HCT116 (cell line): ENCODE measurements at regions not wholly inside any gene's neighbourhood (a gene's known extent, or its start where the extent isn't known, plus 50 kb on each side); places are given as distances from the start of the nearest gene placed in this dataset.

Source experiments
- ATAC-seq: fragments of 200-7000 bp; cut with Tn5 transposase; 2 replicates; pipeline ENCODE4 v1.9.1; 2020; ENCODE audit warnings: mild to moderate bottlenecking, moderate library complexity
- BruUV-seq: library from RNA; stranded (reverse); fragments of 400-500 nt; replicated peaks from 2 replicates; lab custom pipeline; 2021; lab: Mats Ljungman, UMichigan
- CTCF ChIA-PET: fragments of 300-600 bp; sonication (Branson Sonifier 250); formaldehyde crosslinking; loops from one replicate; lab custom pipeline; 2021; ENCODE audit warnings: antibody characterized with exemption; lab: Charles Lee
- POLR2A ChIA-PET: fragments of 300-600, 350-600 bp; sonication (Branson Sonifier 250); formaldehyde crosslinking; loops from one replicate; lab custom pipeline; 2021; ENCODE audit warnings: antibody characterized with exemption; lab: Charles Lee
- RAD21 ChIA-PET, 2 experiments: fragments of 300-600 bp; sonication (Branson Sonifier 250); formaldehyde crosslinking; loops; one replicate each; lab custom pipeline; 2023; ENCODE audit warnings: low total read pairs in 2 of 2; ENCODE audit not compliant: uncharacterized antibody in 2 of 2, unreplicated experiment in 2 of 2, low non-redundant PET in 1 of 2; lab: Charles Lee
- DNase-seq: peaks from one replicate; pipeline ENCODE4 v3.0.0-alpha.2; 2010; ENCODE audit warnings: low read depth, low spot score
- H2AFZ ChIP-seq: fragments of 200-600 bp; shearing (Covaris generic), sonication (generic); 2 replicates; pipeline ENCODE4 v1.6.1; 2017; ENCODE audit warnings: low read depth, mixed run types, mixed read lengths, antibody characterized with exemption, low read length; ENCODE audit not compliant: poor library complexity, severe bottlenecking
- H3K27ac ChIP-seq: 2 replicates; pipeline ENCODE4 v1.5.1; 2012; ENCODE audit warnings: low read depth, low read length
- H3K27me3 ChIP-seq: fragments of 200-600 bp; sonication (generic); 2 replicates; pipeline ENCODE4 v1.6.1; 2016; ENCODE audit warnings: mixed run types, low read length, mixed read lengths; ENCODE audit not compliant: insufficient read depth
- H3K36me3 ChIP-seq, 2 experiments: fragments of 200-500 bp in 1 of 2; fragments of 200-600 bp in 1 of 2; sonication (Bioruptor generic) in 1 of 2; sonication (generic) in 1 of 2; 2 replicates each; pipeline versions ENCODE4 v1.5.1 to v1.6.1; 2014 to 2016; ENCODE audit warnings: low read length in 2 of 2, inconsistent platforms in 1 of 2, mixed read lengths in 1 of 2, mixed run types in 1 of 2; ENCODE audit not compliant: insufficient read depth in 2 of 2, control insufficient read depth in 1 of 2
- H3K4me1 ChIP-seq, 2 experiments: fragments of 200-600 bp in 1 of 2; sonication (generic) in 1 of 2; 2 replicates each; pipeline versions ENCODE4 v1.5.1 to v1.6.1; 2012 to 2017; ENCODE audit warnings: low read length in 2 of 2, inconsistent platforms in 1 of 2, mild to moderate bottlenecking in 1 of 2, mixed read lengths in 1 of 2, mixed run types in 1 of 2, moderate library complexity in 1 of 2; ENCODE audit not compliant: insufficient read depth in 2 of 2, control insufficient read depth in 1 of 2
- H3K4me2 ChIP-seq: fragments of 200-600 bp; sonication (generic); 2 replicates; pipeline ENCODE4 v1.6.1; 2017; ENCODE audit warnings: mixed run types, low read length, mixed read lengths
- H3K4me3 ChIP-seq, 2 experiments: fragments of 200-600 bp in 1 of 2; sonication (generic) in 1 of 2; replicated peaks in 1 of 2; 2 replicates each; pipeline ENCODE4 v1.5.1; 2011 to 2016; ENCODE audit warnings: low read length in 2 of 2, control low read depth in 1 of 2, low read depth in 1 of 2, mild to moderate bottlenecking in 1 of 2, mixed read lengths in 1 of 2, mixed run types in 1 of 2
- H3K79me2 ChIP-seq: fragments of 200-600 bp; sonication (generic); 2 replicates; pipeline ENCODE4 v1.6.1; 2017; ENCODE audit warnings: mild to moderate bottlenecking, mixed run types, low read length, moderate library complexity, mixed read lengths; ENCODE audit not compliant: insufficient read depth
- H3K9ac ChIP-seq: fragments of 200-600 bp; sonication (generic); 2 replicates; pipeline ENCODE4 v1.6.1; 2016; ENCODE audit warnings: low read length, mixed read lengths
- H3K9me2 ChIP-seq: fragments of 200-600 bp; sonication (generic), shearing (Covaris generic); 2 replicates; pipeline ENCODE4 v1.6.1; 2017; ENCODE audit warnings: mixed run types, mild to moderate bottlenecking, moderate library complexity; ENCODE audit not compliant: insufficient read depth
- H3K9me3 ChIP-seq, 2 experiments: fragments of 200-500 bp in 1 of 2; fragments of 200-600 bp in 1 of 2; sonication (Bioruptor generic) in 1 of 2; sonication (generic) in 1 of 2; 2 replicates each; pipeline ENCODE4 v1.6.1; 2014 to 2017; ENCODE audit warnings: low read length in 2 of 2, mixed read lengths in 2 of 2, inconsistent platforms in 1 of 2, low read depth in 1 of 2, mild to moderate bottlenecking in 1 of 2, mixed run types in 1 of 2, moderate library complexity in 1 of 2; ENCODE audit not compliant: control insufficient read depth in 1 of 2, insufficient read depth in 1 of 2
- H4K20me1 ChIP-seq: fragments of 200-600 bp; sonication (generic), shearing (Covaris generic); 2 replicates; pipeline ENCODE4 v1.6.1; 2017; ENCODE audit warnings: mixed run types, mild to moderate bottlenecking, moderate library complexity; ENCODE audit not compliant: insufficient read depth
- ATF3 ChIP-seq: IDR thresholded peaks from 2 replicates; pipeline ENCODE4 v1.6.1; 2012
- CBX3 ChIP-seq: IDR thresholded peaks from 2 replicates; pipeline ENCODE4 v1.6.1; 2012; ENCODE audit warnings: low read depth
- CEBPB ChIP-seq: IDR thresholded peaks from 2 replicates; pipeline ENCODE4 v1.6.1; 2012; ENCODE audit warnings: low read depth
- CTCF ChIP-seq, 3 experiments: fragments of 200-600 bp in 1 of 3; sonication (generic) in 1 of 3; IDR thresholded peaks in 2 of 3; conservative IDR thresholded peaks in 1 of 3; 2 replicates each; pipeline ENCODE4 v1.5.1; 2012 to 2017; ENCODE audit warnings: low read depth in 2 of 3, low read length in 2 of 3, antibody characterized with exemption in 1 of 3, borderline replicate concordance in 1 of 3, control low read depth in 1 of 3, mild to moderate bottlenecking in 1 of 3, mixed read lengths in 1 of 3, mixed run types in 1 of 3, moderate library complexity in 1 of 3; ENCODE audit not compliant: insufficient read depth in 1 of 3
- ELF1 ChIP-seq: IDR thresholded peaks from 2 replicates; pipeline ENCODE4 v1.6.1; 2012; ENCODE audit warnings: low read depth, borderline replicate concordance
- EZH2 ChIP-seq: fragments of 200-600 bp; sonication (generic); IDR thresholded peaks from 2 replicates; pipeline ENCODE4 v1.6.1; 2017; ENCODE audit warnings: antibody characterized with exemption, mixed run types
- JUND ChIP-seq: IDR thresholded peaks from 2 replicates; pipeline ENCODE4 v1.6.1; 2012
- MAX ChIP-seq: IDR thresholded peaks from 2 replicates; pipeline ENCODE4 v1.6.1; 2012
- POLR2A ChIP-seq: IDR thresholded peaks from 2 replicates; pipeline ENCODE4 v1.7.0; 2011; ENCODE audit warnings: borderline replicate concordance; ENCODE audit not compliant: insufficient read depth, insufficient read length; ENCODE audit errors: extremely low read depth
- POLR2AphosphoS5 ChIP-seq: IDR thresholded peaks from 2 replicates; pipeline ENCODE4 v1.6.1; 2011; ENCODE audit warnings: mild to moderate bottlenecking, low read depth, low read length, moderate library complexity
- SIN3A ChIP-seq: IDR thresholded peaks from 2 replicates; pipeline ENCODE4 v1.6.1; 2012; ENCODE audit warnings: low read depth
- SP1 ChIP-seq: IDR thresholded peaks from 2 replicates; pipeline ENCODE4 v1.6.1; 2012; ENCODE audit warnings: low read depth
- TCF7L2 ChIP-seq: IDR thresholded peaks from 2 replicates; pipeline ENCODE4 v1.7.0; 2011; ENCODE audit warnings: borderline replicate concordance, inconsistent platforms; ENCODE audit not compliant: insufficient read depth, insufficient read length; ENCODE audit errors: extremely low read depth
- ZBTB33 ChIP-seq: IDR thresholded peaks from 2 replicates; pipeline ENCODE4 v1.6.1; 2011; ENCODE audit warnings: mild to moderate bottlenecking, low read length, moderate library complexity; ENCODE audit not compliant: insufficient replicate concordance; ENCODE audit errors: extremely low read depth
- intact Hi-C: fragments of 100-400 bp; cut with micrococcal nuclease; formaldehyde crosslinking; loops from 2 replicates; pipeline ENCODE4 v1.10.0; 2022

GRCh38 chr21:27077501-27077900, 110.6 kb upstream of the ADAMTS5 start:
- no peaks in the 10 kb centered on the region for H3K27me3 ChIP-seq
- BruUV-seq: no TSS peak
- ChIA-PET CTCF (no interaction called here), RAD21 (no interaction called here), POLR2A (no interaction called here)
- H3K79me2 ChIP-seq: no peaks in the 10 kb centered on the region
- H3K4me3 ChIP-seq: no peak overlapping the region
- H3K9me2 ChIP-seq: no peaks in the 10 kb centered on the region
- H3K9me3 ChIP-seq: peaks cover 12 to 25% of the 10 kb centered on the region in 2 experiments; a peak in 3 of 4 replicates
- H2AFZ ChIP-seq: no peak overlapping the region
- H4K20me1 ChIP-seq: no peaks in the 10 kb centered on the region
- no peak overlapping the region for H3K4me2 ChIP-seq
- no peak overlapping the region for H3K27ac ChIP-seq
- no peaks in the 10 kb centered on the region for H3K36me3 ChIP-seq
- intact Hi-C loops: no loop called here
- no peak for ATAC-seq
- H3K4me1 ChIP-seq: no peaks in the 10 kb centered on the region
- TF ChIP-seq CBX3 (no peak), MAX (no peak), ELF1 (no peak), SIN3A (no peak), POLR2AphosphoS5 (no peak)
- TF ChIP-seq, all 23 proteins: peak for 0
- H3K9ac ChIP-seq: no peak overlapping the region
- no peak for DNase-seq

GRCh38 chr21:27076025-27076424, 109.1 kb upstream of the ADAMTS5 start:
- no TSS peak for BruUV-seq
- peaks cover 12 to 33% of the 10 kb centered on the region in 2 experiments; a peak in 3 of 4 replicates for H3K9me3 ChIP-seq
- RAD21 ChIA-PET: no interaction called here
- H2AFZ ChIP-seq: no peak overlapping the region
- H4K20me1 ChIP-seq: no peaks in the 10 kb centered on the region
- no peak overlapping the region for H3K4me3 ChIP-seq
- H3K4me1 ChIP-seq: no peaks in the 10 kb centered on the region
- no peaks in the 10 kb centered on the region for H3K79me2 ChIP-seq
- H3K27ac ChIP-seq: no peak overlapping the region
- H3K27me3 ChIP-seq: no peaks in the 10 kb centered on the region
- CTCF ChIA-PET: no interaction called here
- DNase-seq (no peak), ATAC-seq (no peak)
- H3K9ac ChIP-seq: no peak overlapping the region
- H3K36me3 ChIP-seq: no peaks in the 10 kb centered on the region
- no peaks in the 10 kb centered on the region for H3K9me2 ChIP-seq
- POLR2A ChIA-PET: no interaction called here
- intact Hi-C loops: no loop called here
- H3K4me2 ChIP-seq: no peak overlapping the region
- TF ChIP-seq SP1 (no peak), POLR2AphosphoS5 (no peak), TCF7L2 (no peak), POLR2A (no peak), ZBTB33 (no peak), CBX3 (no peak), JUND (no peak), CTCF (IDR thresholded peaks at IDR 0.05 in 2 of 3, conservative IDR thresholded peaks at IDR 0.05 in 1 of 3; ENCODE audit: borderline replicate concordance in 1 of 3, insufficient read depth in 1 of 3, low read depth in 2 of 3, low read length in 2 of 3) (no peak), MAX (no peak), EZH2 (no peak), ATF3 (no peak), CEBPB (no peak)
